GM23338 (cell line): ENCODE measurements at regions not wholly inside any gene's neighbourhood (a gene's known extent, or its start where the extent isn't known, plus 50 kb on each side); places are given as distances from the start of the nearest gene placed in this dataset.

Experiments used
- ATAC-seq: fragments of 200-7000 bp; cut with Tn5 transposase; 3 replicates; pipeline ENCODE4 v1.9.1; 2020
- DNase-seq: peaks from one replicate; pipeline ENCODE4 v3.0.0-alpha.2; 2015; ENCODE audit warnings: low spot score
- H2AFZ ChIP-seq: fragments of 200-600 bp; sonication (generic); 2 replicates; pipeline ENCODE4 v1.8.0; 2016; ENCODE audit warnings: antibody characterized with exemption, mild to moderate bottlenecking, moderate library complexity
- H3F3A ChIP-seq: fragments of 200-600 bp; sonication (generic); replicated peaks from 2 replicates; pipeline ENCODE4 v1.8.0; 2017; ENCODE audit warnings: antibody characterized with exemption, mixed run types, low read depth
- H3K27ac ChIP-seq: fragments of 200-600 bp; sonication (generic); 2 replicates; pipeline ENCODE4 v1.6.1; 2016; ENCODE audit warnings: low read depth
- H3K27me3 ChIP-seq: fragments of 200-600 bp; sonication (generic); 2 replicates; pipeline ENCODE4 v1.8.0; 2016; ENCODE audit warnings: mild to moderate bottlenecking, mixed run types, moderate library complexity; ENCODE audit not compliant: insufficient read depth
- H3K36me3 ChIP-seq: fragments of 200-600 bp; sonication (generic); 2 replicates; pipeline ENCODE4 v1.8.0; 2016; ENCODE audit warnings: mild to moderate bottlenecking; ENCODE audit not compliant: insufficient read depth
- H3K4me1 ChIP-seq: fragments of 200-600 bp; sonication (generic); 2 replicates; pipeline ENCODE4 v1.8.0; 2016; ENCODE audit warnings: mild to moderate bottlenecking, moderate library complexity; ENCODE audit not compliant: insufficient read depth
- H3K4me2 ChIP-seq: fragments of 200-600 bp; sonication (generic); 2 replicates; pipeline ENCODE4 v1.7.1; 2017; ENCODE audit warnings: mixed run types
- H3K4me3 ChIP-seq: fragments of 200-600 bp; sonication (generic); 2 replicates; pipeline ENCODE4 v1.6.1; 2016; ENCODE audit warnings: mixed run types
- H3K79me2 ChIP-seq: fragments of 200-600 bp; sonication (generic); replicated peaks from 2 replicates; pipeline ENCODE4 v1.8.0; 2017; ENCODE audit warnings: mild to moderate bottlenecking; ENCODE audit not compliant: insufficient read depth
- H3K9me2 ChIP-seq: fragments of 200-600 bp; sonication (generic); 2 replicates; pipeline ENCODE4 v1.8.0; 2017; ENCODE audit not compliant: insufficient read depth
- H4K20me1 ChIP-seq: fragments of 200-600 bp; sonication (generic); replicated peaks from 2 replicates; pipeline ENCODE4 v1.8.0; 2017; ENCODE audit warnings: mild to moderate bottlenecking; ENCODE audit not compliant: insufficient read depth
- H3K27ac Mint-ChIP-seq: 2 replicates; pipeline ENCODE4 v1.8.0; 2020; ENCODE audit warnings: inconsistent platforms, mild to moderate bottlenecking, moderate library complexity, mixed read lengths
- H3K27me3 Mint-ChIP-seq: 3 replicates; pipeline ENCODE4 v1.8.0; 2022; ENCODE audit warnings: low read depth, mild to moderate bottlenecking, moderate library complexity, mixed read lengths, inconsistent platforms; ENCODE audit not compliant: insufficient read depth, poor library complexity
- H3K36me3 Mint-ChIP-seq: 3 replicates; pipeline ENCODE4 v1.8.0; 2021; ENCODE audit warnings: low read depth, mild to moderate bottlenecking, inconsistent platforms, moderate library complexity, mixed read lengths
- H3K4me1 Mint-ChIP-seq: 3 replicates; pipeline ENCODE4 v1.8.0; 2020; ENCODE audit warnings: mild to moderate bottlenecking, inconsistent platforms, mixed read lengths
- H3K4me3 Mint-ChIP-seq: 3 replicates; pipeline ENCODE4 v1.8.0; 2021; ENCODE audit warnings: moderate library complexity, mild to moderate bottlenecking, inconsistent platforms, mixed read lengths
- H3K9me3 Mint-ChIP-seq: 3 replicates; pipeline ENCODE4 v1.8.0; 2020; ENCODE audit warnings: moderate library complexity, mild to moderate bottlenecking, inconsistent platforms, mixed read lengths
- CREB1 ChIP-seq: fragments of 250-450 bp; sonication (Bioruptor Pico); IDR thresholded peaks from 2 replicates; pipeline ENCODE4 v1.5.0; 2020; ENCODE audit warnings: low read depth, mild to moderate bottlenecking, moderate library complexity
- EZH2phosphoT487 ChIP-seq: fragments of 200-600 bp; sonication (generic); IDR thresholded peaks from one replicate; pipeline ENCODE4 v1.8.1; 2018; ENCODE audit warnings: antibody characterized with exemption; ENCODE audit not compliant: unreplicated experiment
- JUNB ChIP-seq: IDR thresholded peaks from one replicate; pipeline ENCODE4 v1.6.1; 2016; ENCODE audit warnings: antibody characterized with exemption; ENCODE audit not compliant: unreplicated experiment
- ZNF331 ChIP-seq: fragments of 250-450 bp; sonication (Bioruptor Pico); IDR thresholded peaks from 2 replicates; pipeline ENCODE4 v1.5.0; 2020; ENCODE audit warnings: low read depth, mild to moderate bottlenecking, moderate library complexity
- TF ChIP-seq, protein P1 (sequence below): fragments of 250-450 bp; sonication (Bioruptor Pico); IDR thresholded peaks from 2 replicates; pipeline ENCODE4 v1.5.0; 2020; ENCODE audit warnings: mild to moderate bottlenecking, moderate library complexity
- TF ChIP-seq, protein P2 (sequence below), 2 experiments: fragments of 200-600 bp in 1 of 2; sonication (generic) in 1 of 2; conservative IDR thresholded peaks; 2 replicates each; pipeline versions ENCODE4 v1.5.1 to v1.6.1; 2016 to 2017; ENCODE audit warnings: antibody characterized with exemption in 2 of 2, low read depth in 2 of 2, mild to moderate bottlenecking in 2 of 2, moderate library complexity in 1 of 2
- TF ChIP-seq, protein P3 (sequence below): IDR thresholded peaks from 2 replicates; pipeline ENCODE4 v1.6.1; 2016; ENCODE audit warnings: antibody characterized with exemption
- TF ChIP-seq, protein P4 (sequence below): IDR thresholded peaks from one replicate; pipeline ENCODE4 v1.6.1; 2018; ENCODE audit warnings: antibody characterized with exemption; ENCODE audit not compliant: unreplicated experiment

DNA sequence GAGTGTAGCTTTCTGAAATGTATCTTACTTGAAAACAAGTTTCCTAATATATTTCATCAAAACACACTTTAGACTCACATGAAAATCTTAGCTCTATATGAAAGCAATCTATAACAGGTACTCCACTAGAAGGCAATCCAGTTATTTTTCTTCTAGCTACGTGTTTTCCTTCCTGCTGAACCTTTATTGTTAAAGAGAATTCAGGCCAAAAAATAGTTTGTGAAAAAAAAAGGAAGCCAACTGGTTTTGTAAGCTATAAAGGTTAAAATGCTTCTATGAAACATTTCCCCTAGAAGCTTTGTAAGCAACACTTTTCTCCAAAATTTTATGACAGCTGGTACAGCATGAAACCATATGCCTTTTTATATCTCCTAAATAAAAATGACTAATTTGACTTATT is 304.7 kb upstream of the DIAPH2 start (continued):
- TF ChIP-seq, protein P1, sequence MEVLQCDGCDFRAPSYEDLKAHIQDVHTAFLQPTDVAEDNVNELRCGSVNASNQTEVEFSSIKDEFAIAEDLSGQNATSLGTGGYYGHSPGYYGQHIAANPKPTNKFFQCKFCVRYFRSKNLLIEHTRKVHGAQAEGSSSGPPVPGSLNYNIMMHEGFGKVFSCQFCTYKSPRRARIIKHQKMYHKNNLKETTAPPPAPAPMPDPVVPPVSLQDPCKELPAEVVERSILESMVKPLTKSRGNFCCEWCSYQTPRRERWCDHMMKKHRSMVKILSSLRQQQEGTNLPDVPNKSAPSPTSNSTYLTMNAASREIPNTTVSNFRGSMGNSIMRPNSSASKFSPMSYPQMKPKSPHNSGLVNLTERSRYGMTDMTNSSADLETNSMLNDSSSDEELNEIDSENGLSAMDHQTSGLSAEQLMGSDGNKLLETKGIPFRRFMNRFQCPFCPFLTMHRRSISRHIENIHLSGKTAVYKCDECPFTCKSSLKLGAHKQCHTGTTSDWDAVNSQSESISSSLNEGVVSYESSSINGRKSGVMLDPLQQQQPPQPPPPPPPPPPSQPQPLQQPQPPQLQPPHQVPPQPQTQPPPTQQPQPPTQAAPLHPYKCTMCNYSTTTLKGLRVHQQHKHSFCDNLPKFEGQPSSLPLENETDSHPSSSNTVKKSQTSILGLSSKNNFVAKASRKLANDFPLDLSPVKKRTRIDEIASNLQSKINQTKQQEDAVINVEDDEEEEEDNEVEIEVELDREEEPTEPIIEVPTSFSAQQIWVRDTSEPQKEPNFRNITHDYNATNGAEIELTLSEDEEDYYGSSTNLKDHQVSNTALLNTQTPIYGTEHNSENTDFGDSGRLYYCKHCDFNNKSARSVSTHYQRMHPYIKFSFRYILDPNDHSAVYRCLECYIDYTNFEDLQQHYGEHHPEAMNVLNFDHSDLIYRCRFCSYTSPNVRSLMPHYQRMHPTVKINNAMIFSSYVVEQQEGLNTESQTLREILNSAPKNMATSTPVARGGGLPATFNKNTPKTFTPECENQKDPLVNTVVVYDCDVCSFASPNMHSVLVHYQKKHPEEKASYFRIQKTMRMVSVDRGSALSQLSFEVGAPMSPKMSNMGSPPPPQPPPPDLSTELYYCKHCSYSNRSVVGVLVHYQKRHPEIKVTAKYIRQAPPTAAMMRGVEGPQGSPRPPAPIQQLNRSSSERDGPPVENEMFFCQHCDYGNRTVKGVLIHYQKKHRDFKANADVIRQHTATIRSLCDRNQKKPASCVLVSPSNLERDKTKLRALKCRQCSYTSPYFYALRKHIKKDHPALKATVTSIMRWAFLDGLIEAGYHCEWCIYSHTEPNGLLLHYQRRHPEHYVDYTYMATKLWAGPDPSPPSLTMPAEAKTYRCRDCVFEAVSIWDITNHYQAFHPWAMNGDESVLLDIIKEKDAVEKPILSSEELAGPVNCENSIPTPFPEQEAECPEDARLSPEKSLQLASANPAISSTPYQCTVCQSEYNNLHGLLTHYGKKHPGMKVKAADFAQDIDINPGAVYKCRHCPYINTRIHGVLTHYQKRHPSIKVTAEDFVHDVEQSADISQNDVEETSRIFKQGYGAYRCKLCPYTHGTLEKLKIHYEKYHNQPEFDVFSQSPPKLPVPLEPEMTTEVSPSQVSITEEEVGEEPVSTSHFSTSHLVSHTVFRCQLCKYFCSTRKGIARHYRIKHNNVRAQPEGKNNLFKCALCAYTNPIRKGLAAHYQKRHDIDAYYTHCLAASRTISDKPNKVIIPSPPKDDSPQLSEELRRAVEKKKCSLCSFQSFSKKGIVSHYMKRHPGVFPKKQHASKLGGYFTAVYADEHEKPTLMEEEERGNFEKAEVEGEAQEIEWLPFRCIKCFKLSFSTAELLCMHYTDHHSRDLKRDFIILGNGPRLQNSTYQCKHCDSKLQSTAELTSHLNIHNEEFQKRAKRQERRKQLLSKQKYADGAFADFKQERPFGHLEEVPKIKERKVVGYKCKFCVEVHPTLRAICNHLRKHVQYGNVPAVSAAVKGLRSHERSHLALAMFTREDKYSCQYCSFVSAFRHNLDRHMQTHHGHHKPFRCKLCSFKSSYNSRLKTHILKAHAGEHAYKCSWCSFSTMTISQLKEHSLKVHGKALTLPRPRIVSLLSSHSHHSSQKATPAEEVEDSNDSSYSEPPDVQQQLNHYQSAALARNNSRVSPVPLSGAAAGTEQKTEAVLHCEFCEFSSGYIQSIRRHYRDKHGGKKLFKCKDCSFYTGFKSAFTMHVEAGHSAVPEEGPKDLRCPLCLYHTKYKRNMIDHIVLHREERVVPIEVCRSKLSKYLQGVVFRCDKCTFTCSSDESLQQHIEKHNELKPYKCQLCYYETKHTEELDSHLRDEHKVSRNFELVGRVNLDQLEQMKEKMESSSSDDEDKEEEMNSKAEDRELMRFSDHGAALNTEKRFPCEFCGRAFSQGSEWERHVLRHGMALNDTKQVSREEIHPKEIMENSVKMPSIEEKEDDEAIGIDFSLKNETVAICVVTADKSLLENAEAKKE (CRISPR knock-in tag), result no peak
- TF ChIP-seq, protein P2, sequence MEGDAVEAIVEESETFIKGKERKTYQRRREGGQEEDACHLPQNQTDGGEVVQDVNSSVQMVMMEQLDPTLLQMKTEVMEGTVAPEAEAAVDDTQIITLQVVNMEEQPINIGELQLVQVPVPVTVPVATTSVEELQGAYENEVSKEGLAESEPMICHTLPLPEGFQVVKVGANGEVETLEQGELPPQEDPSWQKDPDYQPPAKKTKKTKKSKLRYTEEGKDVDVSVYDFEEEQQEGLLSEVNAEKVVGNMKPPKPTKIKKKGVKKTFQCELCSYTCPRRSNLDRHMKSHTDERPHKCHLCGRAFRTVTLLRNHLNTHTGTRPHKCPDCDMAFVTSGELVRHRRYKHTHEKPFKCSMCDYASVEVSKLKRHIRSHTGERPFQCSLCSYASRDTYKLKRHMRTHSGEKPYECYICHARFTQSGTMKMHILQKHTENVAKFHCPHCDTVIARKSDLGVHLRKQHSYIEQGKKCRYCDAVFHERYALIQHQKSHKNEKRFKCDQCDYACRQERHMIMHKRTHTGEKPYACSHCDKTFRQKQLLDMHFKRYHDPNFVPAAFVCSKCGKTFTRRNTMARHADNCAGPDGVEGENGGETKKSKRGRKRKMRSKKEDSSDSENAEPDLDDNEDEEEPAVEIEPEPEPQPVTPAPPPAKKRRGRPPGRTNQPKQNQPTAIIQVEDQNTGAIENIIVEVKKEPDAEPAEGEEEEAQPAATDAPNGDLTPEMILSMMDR (conservative IDR thresholded peaks at IDR 0.05; ENCODE audit: low read depth in 2 of 2), result no peak

DNA sequence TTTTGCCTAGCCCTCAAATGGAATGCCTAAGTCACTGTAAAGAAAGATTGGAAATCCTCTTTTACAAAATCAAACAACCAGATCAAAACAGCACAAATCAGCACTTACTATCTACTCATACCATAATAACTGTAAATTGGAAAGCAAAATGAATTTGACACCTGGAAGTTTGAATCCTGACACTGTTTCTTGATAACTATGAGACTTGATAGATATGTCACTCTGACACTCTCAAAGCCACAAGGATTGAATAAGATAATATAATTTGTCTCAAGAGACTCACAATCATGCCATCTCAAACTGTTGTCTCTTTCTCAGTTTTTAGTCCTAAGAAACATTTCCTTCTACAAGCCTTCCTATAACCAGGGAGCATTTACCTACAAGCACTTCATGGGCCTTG is 302.6 kb upstream of the DIAPH2 start:
- ATAC-seq (no peak), DNase-seq (no peak)
- H3K27me3 Mint-ChIP-seq, result no peaks in the 10 kb centered on the region
- Histone ChIP-seq H3K36me3 (no peaks in the 10 kb centered on the region), H2AFZ (no peak overlapping the region), H3F3A (no peaks in the 10 kb centered on the region), H3K4me2 (no peak overlapping the region), H4K20me1 (no peaks in the 10 kb centered on the region), H3K4me1 (no peaks in the 10 kb centered on the region), H3K9me2 (no peaks in the 10 kb centered on the region), H3K27me3 (no peaks in the 10 kb centered on the region), H3K27ac (no peak overlapping the region), H3K79me2 (no peaks in the 10 kb centered on the region), H3K4me3 (no peak overlapping the region)
- H3K4me1 Mint-ChIP-seq, result peaks cover 3% of the 10 kb centered on the region; the same call in 2 of the 3 replicates
- H3K4me3 Mint-ChIP-seq, result no peak overlapping the region
- no peaks in the 10 kb centered on the region for H3K36me3 Mint-ChIP-seq
- H3K27ac Mint-ChIP-seq, result no peak overlapping the region
- H3K9me3 Mint-ChIP-seq, result no peaks in the 10 kb centered on the region
- TF ChIP-seq CREB1 (CRISPR knock-in tag) (no peak), JUNB (no peak), ZNF331 (no peak), EZH2phosphoT487 (no peak)
- TF ChIP-seq, protein P3, sequence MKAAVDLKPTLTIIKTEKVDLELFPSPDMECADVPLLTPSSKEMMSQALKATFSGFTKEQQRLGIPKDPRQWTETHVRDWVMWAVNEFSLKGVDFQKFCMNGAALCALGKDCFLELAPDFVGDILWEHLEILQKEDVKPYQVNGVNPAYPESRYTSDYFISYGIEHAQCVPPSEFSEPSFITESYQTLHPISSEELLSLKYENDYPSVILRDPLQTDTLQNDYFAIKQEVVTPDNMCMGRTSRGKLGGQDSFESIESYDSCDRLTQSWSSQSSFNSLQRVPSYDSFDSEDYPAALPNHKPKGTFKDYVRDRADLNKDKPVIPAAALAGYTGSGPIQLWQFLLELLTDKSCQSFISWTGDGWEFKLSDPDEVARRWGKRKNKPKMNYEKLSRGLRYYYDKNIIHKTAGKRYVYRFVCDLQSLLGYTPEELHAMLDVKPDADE, result no peak
- TF ChIP-seq, protein P2 (conservative IDR thresholded peaks at IDR 0.05; ENCODE audit: low read depth in 2 of 2), result no peak
- TF ChIP-seq, protein P4, sequence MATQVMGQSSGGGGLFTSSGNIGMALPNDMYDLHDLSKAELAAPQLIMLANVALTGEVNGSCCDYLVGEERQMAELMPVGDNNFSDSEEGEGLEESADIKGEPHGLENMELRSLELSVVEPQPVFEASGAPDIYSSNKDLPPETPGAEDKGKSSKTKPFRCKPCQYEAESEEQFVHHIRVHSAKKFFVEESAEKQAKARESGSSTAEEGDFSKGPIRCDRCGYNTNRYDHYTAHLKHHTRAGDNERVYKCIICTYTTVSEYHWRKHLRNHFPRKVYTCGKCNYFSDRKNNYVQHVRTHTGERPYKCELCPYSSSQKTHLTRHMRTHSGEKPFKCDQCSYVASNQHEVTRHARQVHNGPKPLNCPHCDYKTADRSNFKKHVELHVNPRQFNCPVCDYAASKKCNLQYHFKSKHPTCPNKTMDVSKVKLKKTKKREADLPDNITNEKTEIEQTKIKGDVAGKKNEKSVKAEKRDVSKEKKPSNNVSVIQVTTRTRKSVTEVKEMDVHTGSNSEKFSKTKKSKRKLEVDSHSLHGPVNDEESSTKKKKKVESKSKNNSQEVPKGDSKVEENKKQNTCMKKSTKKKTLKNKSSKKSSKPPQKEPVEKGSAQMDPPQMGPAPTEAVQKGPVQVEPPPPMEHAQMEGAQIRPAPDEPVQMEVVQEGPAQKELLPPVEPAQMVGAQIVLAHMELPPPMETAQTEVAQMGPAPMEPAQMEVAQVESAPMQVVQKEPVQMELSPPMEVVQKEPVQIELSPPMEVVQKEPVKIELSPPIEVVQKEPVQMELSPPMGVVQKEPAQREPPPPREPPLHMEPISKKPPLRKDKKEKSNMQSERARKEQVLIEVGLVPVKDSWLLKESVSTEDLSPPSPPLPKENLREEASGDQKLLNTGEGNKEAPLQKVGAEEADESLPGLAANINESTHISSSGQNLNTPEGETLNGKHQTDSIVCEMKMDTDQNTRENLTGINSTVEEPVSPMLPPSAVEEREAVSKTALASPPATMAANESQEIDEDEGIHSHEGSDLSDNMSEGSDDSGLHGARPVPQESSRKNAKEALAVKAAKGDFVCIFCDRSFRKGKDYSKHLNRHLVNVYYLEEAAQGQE, result no peak
